Lower leg skin (tissue), 4 donors: ENCODE measurements at regions not wholly inside any gene's neighbourhood (a gene's known extent, or its start where the extent isn't known, plus 50 kb on each side); places are given as distances from the start of the nearest gene placed in this dataset.

Experiments used
- DNase-seq, 2 donors: peaks; one replicate each; pipeline ENCODE4 v3.0.0-alpha.2; 2019; ENCODE audit warnings: low spot score in 2 of 2
- H3K4me3 ChIP-seq: fragments of 200-600 bp; sonication (generic); 2 replicates; pipeline ENCODE4 v1.5.1; 2017; ENCODE audit warnings: mild to moderate bottlenecking, low read depth; ENCODE audit not compliant: poor library complexity, severe bottlenecking
- CTCF ChIP-seq, 3 donors: fragments of 450-650 bp; IDR thresholded peaks; one replicate each; pipeline ENCODE4 v1.5.1; 2016; ENCODE audit warnings: antibody characterized with exemption in 3 of 3, mild to moderate bottlenecking in 3 of 3, moderate library complexity in 2 of 3
- POLR2A ChIP-seq, 2 donors: fragments of 450-650 bp; IDR thresholded peaks; one replicate each; pipeline ENCODE4 v1.6.1; 2016 to 2017; ENCODE audit warnings: antibody characterized with exemption in 2 of 2, mild to moderate bottlenecking in 1 of 2, moderate library complexity in 1 of 2
- WGBS, 2 donors: methylation state at CpG; one replicate each; pipeline ENCODE4 v1.1.5; 2018; 5-methylcytosine and 5-hydroxymethylcytosine counted together
- intact Hi-C: fragments of 100-400 bp; cut with DNase I; formaldehyde crosslinking; loops from one replicate; pipeline ENCODE4 v1.15.0; 2023; ENCODE audit warnings: low total_unique reads

- TF ChIP-seq CTCF (IDR thresholded peaks at IDR 0.05): no peak
- no peak for TF ChIP-seq POLR2A (IDR thresholded peaks at IDR 0.05)
- intact Hi-C loops: no loop called here
- H3K4me3 ChIP-seq: no peak overlapping the region
- 77 to 82% methylated on average over 10 of the region's 10 CpGs for WGBS, 2 donors
- DNase-seq: no peak
Measured at GRCh38 chr22:48513929-48514328, 1313.7 kb downstream of the BRD1 start.

- H3K4me3 ChIP-seq: no peak overlapping the region
- WGBS, 2 donors: 91 to 93% methylated on average over 7 to 10 of the region's 10 CpGs
- TF ChIP-seq POLR2A (IDR thresholded peaks at IDR 0.05) (no peak), CTCF (IDR thresholded peaks at IDR 0.05) (no peak)
- intact Hi-C loops: no loop called here
- no peak for DNase-seq
Measured at GRCh38 chr22:48513446-48513845, 1314.2 kb downstream of the BRD1 start.

GRCh38 chr22:48511781-48512327, 1315.8 kb downstream of the BRD1 start:
- TF ChIP-seq CTCF (IDR thresholded peaks at IDR 0.05): no peak
- TF ChIP-seq POLR2A (IDR thresholded peaks at IDR 0.05): no peak
- no peak overlapping the region for H3K4me3 ChIP-seq
- WGBS, 2 donors: 93 to 95% methylated on average over 23 of the region's 23 CpGs
- DNase-seq: no peak
- intact Hi-C loops: no loop called here

- no peak overlapping the region for H3K4me3 ChIP-seq
- DNase-seq: no peak
- TF ChIP-seq POLR2A (IDR thresholded peaks at IDR 0.05) (no peak), CTCF (IDR thresholded peaks at IDR 0.05) (no peak)
- 77 to 78% methylated on average over 7 of the region's 7 CpGs for WGBS, 2 donors
- intact Hi-C loops: no loop called here
Measured at GRCh38 chr22:48511211-48511610, 1316.5 kb downstream of the BRD1 start.

GRCh38 chr22:48510599-48510998, 1317.1 kb downstream of the BRD1 start:
- intact Hi-C loops: no loop called here
- 82 to 89% methylated on average over 2 of the region's 2 CpGs for WGBS, 2 donors
- TF ChIP-seq POLR2A (IDR thresholded peaks at IDR 0.05) (no peak), CTCF (IDR thresholded peaks at IDR 0.05) (no peak)
- DNase-seq: no peak
- no peak overlapping the region for H3K4me3 ChIP-seq
